ENCODE measurements at regions not wholly inside any gene's neighbourhood (a gene's known extent, or its start where the extent isn't known, plus 50 kb on each side); places are given as distances from the start of the nearest gene placed in this dataset.
"Not testable (repeated sequence)": the region's sequence is repeated elsewhere in the genome, so short reads cannot be mapped to it uniquely, and the experiment has no call there.

DNA sequence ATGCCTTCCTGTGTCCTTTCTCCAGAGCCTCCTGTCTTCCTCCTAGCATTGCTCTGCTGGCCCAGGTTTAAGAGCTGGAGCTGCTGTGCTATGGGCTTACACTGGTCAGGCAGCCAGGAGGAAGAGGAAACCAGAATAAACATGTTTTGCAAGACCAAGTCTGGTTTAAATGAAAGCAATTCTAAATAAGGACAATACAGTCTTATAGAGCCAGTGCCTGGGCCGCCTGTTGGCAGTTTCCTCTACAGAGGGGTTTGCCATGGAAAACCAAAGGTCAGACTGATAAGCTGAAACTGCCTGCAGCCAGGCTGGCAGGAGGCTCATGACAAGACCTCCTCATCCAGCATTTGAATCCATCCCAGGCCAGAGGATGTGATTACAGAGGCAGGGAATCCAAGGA, 92.9 kb upstream of the FGGY start:
- H3K27me3 ChIP-seq (ENCODE audit: control insufficient read depth in 2 of 2, insufficient read depth in 2 of 2, low read length in 2 of 2): no peaks in the 10 kb centered on the region; a peak in 1 of 5 replicates
- TF ChIP-seq PML (IDR thresholded peaks at IDR 0.05; ENCODE audit: low read length) (no peak), ZNF12 (CRISPR knock-in tag; IDR thresholded peaks at IDR 0.05) (no peak), HDGF (IDR thresholded peaks at IDR 0.05) (no peak), KDM2B (CRISPR knock-in tag; IDR thresholded peaks at IDR 0.05) (no peak), WHSC1 (IDR thresholded peaks at IDR 0.05; ENCODE audit: low read length) (no peak), STAG1 (CRISPR knock-in tag; IDR thresholded peaks at IDR 0.05; ENCODE audit: borderline replicate concordance) (no peak), CBX3 (IDR thresholded peaks at IDR 0.05; ENCODE audit: borderline replicate concordance in 1 of 2, low read length in 2 of 2) (no peak), ZNF445 (CRISPR knock-in tag; IDR thresholded peaks at IDR 0.05; ENCODE audit: low read depth) (no peak), PURB (CRISPR knock-in tag; IDR thresholded peaks at IDR 0.05; ENCODE audit: low read depth) (no peak)
- WGBS (ENCODE audit: insufficient coverage, low coverage, missing lambda C conversion rate): 0% methylated on average over 1 of the region's 1 CpG
- H3K4me1 ChIP-seq (replicated peaks in 1 of 2; ENCODE audit: control insufficient read depth in 2 of 2, insufficient read depth in 2 of 2, low read length in 2 of 2): no peaks in the 10 kb centered on the region
- ChIA-PET POLR2A (no interaction called here), CTCF (ENCODE audit: low intra/inter-chr PET ratio) (no interaction called here)
- ATAC-seq (no peak), FAIRE-seq (no peak), DNase-seq (ENCODE audit: extremely low read depth in 1 of 4, low spot score in 3 of 4) (no peak)
- no peak overlapping the region for H3K4me2 ChIP-seq (ENCODE audit: insufficient read depth, low read length)
- intact Hi-C loops (cut with micrococcal nuclease) (no loop called here), in situ Hi-C loops (cut with MboI) (no loop called here)
- no peak overlapping the region for H3K27ac ChIP-seq (ENCODE audit: extremely low read depth, low read depth, low read length)
- no TSS peak for BruUV-seq (replicated peaks)
- H3K9me3 ChIP-seq (replicated peaks; ENCODE audit: control insufficient read depth, insufficient read depth, low read depth, low read length): no peaks in the 10 kb centered on the region
- no peak overlapping the region for H3K9ac ChIP-seq (ENCODE audit: insufficient read depth in 1 of 2, low read depth in 2 of 2, low read length in 2 of 2)
- no peaks in the 10 kb centered on the region for H3K79me2 ChIP-seq (ENCODE audit: control insufficient read depth, insufficient read depth, low read length)
- H2AFZ ChIP-seq (ENCODE audit: low read depth, low read length): no peak overlapping the region
- no peaks in the 10 kb centered on the region for H4K20me1 ChIP-seq (replicated peaks; ENCODE audit: control insufficient read depth, insufficient read depth, low read length)
- no peak overlapping the region for H3K4me3 ChIP-seq
- H3K36me3 ChIP-seq (ENCODE audit: control insufficient read depth, insufficient read depth, low read length): no peaks in the 10 kb centered on the region
- H3K9me1 ChIP-seq (ENCODE audit: control insufficient read depth, insufficient read depth, low read length): no peaks in the 10 kb centered on the region

DNA sequence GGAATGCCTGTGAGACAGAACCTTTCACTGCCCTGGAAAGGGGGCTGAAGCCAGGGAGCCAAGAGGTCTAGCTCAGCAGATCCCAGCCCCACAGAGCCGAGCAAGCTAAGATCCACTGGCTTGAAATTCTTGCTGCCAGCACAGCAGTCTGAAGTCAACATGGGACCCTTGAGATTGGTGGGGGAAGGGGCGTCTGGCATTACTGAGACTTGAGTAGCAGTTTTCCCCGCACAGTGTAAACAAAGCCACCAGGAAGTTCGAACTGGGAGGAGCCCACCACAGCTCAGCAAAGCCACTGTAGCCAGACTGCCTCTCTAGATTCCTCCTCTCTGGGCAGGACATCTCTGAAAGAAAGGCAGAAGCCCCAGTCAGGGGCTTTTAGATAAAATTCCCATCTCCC, 90.3 kb upstream of the FGGY start:
- H3K4me1 ChIP-seq (replicated peaks in 1 of 2; ENCODE audit: control insufficient read depth in 2 of 2, insufficient read depth in 2 of 2, low read length in 2 of 2); CTCF ChIA-PET (ENCODE audit: low intra/inter-chr PET ratio); H3K9me3 ChIP-seq (replicated peaks; ENCODE audit: control insufficient read depth, insufficient read depth, low read depth, low read length); DNase-seq (ENCODE audit: extremely low read depth in 1 of 4, low spot score in 3 of 4); FAIRE-seq; BruUV-seq (replicated peaks); H4K20me1 ChIP-seq (replicated peaks; ENCODE audit: control insufficient read depth, insufficient read depth, low read length); intact Hi-C loops (cut with micrococcal nuclease); H2AFZ ChIP-seq (ENCODE audit: low read depth, low read length); H3K27me3 ChIP-seq (ENCODE audit: control insufficient read depth in 2 of 2, insufficient read depth in 2 of 2, low read length in 2 of 2); H3K27ac ChIP-seq (ENCODE audit: extremely low read depth, low read depth, low read length); in situ Hi-C loops (cut with MboI); ATAC-seq; H3K36me3 ChIP-seq (ENCODE audit: control insufficient read depth, insufficient read depth, low read length); H3K79me2 ChIP-seq (ENCODE audit: control insufficient read depth, insufficient read depth, low read length); H3K9me1 ChIP-seq (ENCODE audit: control insufficient read depth, insufficient read depth, low read length); H3K9ac ChIP-seq (ENCODE audit: insufficient read depth in 1 of 2, low read depth in 2 of 2, low read length in 2 of 2); H3K4me3 ChIP-seq; POLR2A ChIA-PET; H3K4me2 ChIP-seq (ENCODE audit: insufficient read depth, low read length): not testable (repeated sequence)
- WGBS (ENCODE audit: insufficient coverage, low coverage, missing lambda C conversion rate): 4% methylated on average over 4 of the region's 4 CpGs
